ENCODE measurements at regions not wholly inside any gene's neighbourhood (a gene's known extent, or its start where the extent isn't known, plus 50 kb on each side); places are given as distances from the start of the nearest gene placed in this dataset.
"Not testable (repeated sequence)": the region's sequence is repeated elsewhere in the genome, so short reads cannot be mapped to it uniquely, and the experiment has no call there.

DNA sequence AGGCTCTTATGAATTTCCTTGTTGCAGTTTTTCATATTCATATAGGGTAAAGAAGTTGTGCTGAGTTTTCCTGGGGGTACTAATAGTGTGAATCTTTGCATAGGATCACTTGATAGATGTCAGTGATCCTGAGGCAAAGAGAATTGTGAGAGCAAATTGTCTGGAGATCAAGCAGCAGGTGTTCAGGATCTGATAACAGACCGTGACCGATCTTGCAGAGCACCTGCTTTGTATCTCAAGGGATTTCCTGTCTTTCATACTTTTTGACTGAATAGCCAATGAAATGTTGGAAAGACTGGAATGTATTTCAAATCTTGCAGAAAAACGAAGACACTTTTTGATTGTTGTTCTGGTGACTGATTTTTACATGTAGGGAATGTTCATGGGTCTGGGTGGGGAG, 914.5 kb downstream of the STIM2 start:
- no peaks in the 10 kb centered on the region for H3K36me3 ChIP-seq (ENCODE audit: control insufficient read depth, insufficient read depth, low read length)
- H3K4me1 ChIP-seq (ENCODE audit: control insufficient read depth, insufficient read depth, low read length): 0 out of 2 replicates have a peak, but pooled peaks cover 6% of the 10 kb centered on the region
- H3K9me3 ChIP-seq (ENCODE audit: control insufficient read depth, insufficient read depth, low read length): no peaks in the 10 kb centered on the region
- no peak overlapping the region for H3K27ac ChIP-seq (ENCODE audit: low read depth, low read length)
- H3K4me3 ChIP-seq (ENCODE audit: low read depth, low read length): no peak overlapping the region
- no peak overlapping the region for H3K9ac ChIP-seq (ENCODE audit: low read depth, low read length)
- no peaks in the 10 kb centered on the region for H3K27me3 ChIP-seq (ENCODE audit: control insufficient read depth, insufficient read depth, low read length)

DNA sequence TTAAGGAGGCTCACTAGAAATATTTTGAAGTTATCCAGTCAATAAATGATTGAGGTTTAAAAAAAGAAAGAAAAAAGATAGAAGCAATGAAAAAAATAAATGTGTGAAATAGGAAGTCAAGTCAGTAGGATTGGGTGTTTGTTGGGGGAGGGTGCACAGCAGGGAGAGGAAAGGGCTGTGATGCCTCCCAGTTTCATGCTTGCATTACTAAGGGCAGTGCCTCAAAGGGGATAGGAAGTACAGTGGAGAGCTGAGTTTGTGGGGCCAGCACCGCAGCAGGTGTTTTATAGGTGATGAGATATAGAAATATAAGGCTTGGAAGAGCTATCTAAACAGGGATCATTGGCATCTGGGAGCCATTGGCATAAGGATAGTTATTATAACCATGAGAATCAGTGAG, 919.2 kb downstream of the STIM2 start:
- H3K27ac ChIP-seq (ENCODE audit: low read depth, low read length): no peak overlapping the region
- no peak overlapping the region for H3K4me3 ChIP-seq (ENCODE audit: low read depth, low read length)
- H3K9me3 ChIP-seq (ENCODE audit: control insufficient read depth, insufficient read depth, low read length): no peaks in the 10 kb centered on the region
- H3K9ac ChIP-seq (ENCODE audit: low read depth, low read length): no peak overlapping the region
- no peaks in the 10 kb centered on the region for H3K27me3 ChIP-seq (ENCODE audit: control insufficient read depth, insufficient read depth, low read length)
- peaks cover 16% of the 10 kb centered on the region for H3K4me1 ChIP-seq (ENCODE audit: control insufficient read depth, insufficient read depth, low read length)
- no peaks in the 10 kb centered on the region for H3K36me3 ChIP-seq (ENCODE audit: control insufficient read depth, insufficient read depth, low read length)

DNA sequence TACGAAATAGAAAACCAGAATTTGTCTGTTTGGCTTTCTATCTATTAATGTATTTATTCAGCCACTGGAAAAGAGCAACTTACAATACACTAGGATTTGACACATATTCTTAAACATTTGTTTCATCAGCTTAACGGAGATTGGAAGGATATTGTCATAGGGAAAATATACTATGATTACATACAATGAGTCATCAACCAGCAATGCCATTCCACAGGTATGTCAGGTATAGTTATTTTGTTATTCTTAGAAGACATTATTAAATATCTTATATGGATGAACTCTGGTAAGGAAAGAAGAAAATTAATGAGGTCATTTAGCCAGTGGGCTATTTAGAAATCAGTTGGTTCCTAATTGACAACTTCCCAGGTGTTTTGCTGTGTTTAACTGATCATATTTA, 926.6 kb downstream of the STIM2 start:
- no peak overlapping the region for H3K27ac ChIP-seq (ENCODE audit: low read depth, low read length)
- no peaks in the 10 kb centered on the region for H3K4me1 ChIP-seq (ENCODE audit: control insufficient read depth, insufficient read depth, low read length)
- no peak overlapping the region for H3K9ac ChIP-seq (ENCODE audit: low read depth, low read length)
- no peak overlapping the region for H3K4me3 ChIP-seq (ENCODE audit: low read depth, low read length)
- no peaks in the 10 kb centered on the region for H3K9me3 ChIP-seq (ENCODE audit: control insufficient read depth, insufficient read depth, low read length)
- H3K36me3 ChIP-seq (ENCODE audit: control insufficient read depth, insufficient read depth, low read length): no peaks in the 10 kb centered on the region
- H3K27me3 ChIP-seq (ENCODE audit: control insufficient read depth, insufficient read depth, low read length): no peaks in the 10 kb centered on the region

DNA sequence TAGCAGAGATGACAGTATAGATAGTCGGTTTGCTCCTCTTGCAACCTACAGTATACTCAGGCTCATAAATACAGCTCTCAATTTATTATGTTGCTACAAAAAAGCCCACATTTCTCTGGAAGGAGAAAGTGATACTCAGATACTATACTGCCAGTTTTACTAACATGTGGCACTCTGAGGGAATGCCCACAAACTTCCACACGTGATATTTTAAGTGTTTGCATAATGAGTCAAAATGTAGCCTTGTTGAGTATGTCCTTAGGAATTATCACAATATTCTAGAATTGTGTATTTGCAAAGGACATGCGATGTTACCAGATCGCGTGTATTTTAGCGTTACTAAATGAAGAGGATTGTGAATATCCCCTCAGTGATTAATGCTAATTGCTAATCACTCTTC, 929.1 kb downstream of the STIM2 start:
- Histone ChIP-seq H3K9ac (ENCODE audit: low read depth, low read length) (no peak overlapping the region), H3K27ac (ENCODE audit: low read depth, low read length) (no peak overlapping the region), H3K4me1 (ENCODE audit: control insufficient read depth, insufficient read depth, low read length) (no peaks in the 10 kb centered on the region), H3K36me3 (ENCODE audit: control insufficient read depth, insufficient read depth, low read length) (no peaks in the 10 kb centered on the region), H3K4me3 (ENCODE audit: low read depth, low read length) (no peak overlapping the region), H3K27me3 (ENCODE audit: control insufficient read depth, insufficient read depth, low read length) (no peaks in the 10 kb centered on the region), H3K9me3 (ENCODE audit: control insufficient read depth, insufficient read depth, low read length) (no peaks in the 10 kb centered on the region)

DNA sequence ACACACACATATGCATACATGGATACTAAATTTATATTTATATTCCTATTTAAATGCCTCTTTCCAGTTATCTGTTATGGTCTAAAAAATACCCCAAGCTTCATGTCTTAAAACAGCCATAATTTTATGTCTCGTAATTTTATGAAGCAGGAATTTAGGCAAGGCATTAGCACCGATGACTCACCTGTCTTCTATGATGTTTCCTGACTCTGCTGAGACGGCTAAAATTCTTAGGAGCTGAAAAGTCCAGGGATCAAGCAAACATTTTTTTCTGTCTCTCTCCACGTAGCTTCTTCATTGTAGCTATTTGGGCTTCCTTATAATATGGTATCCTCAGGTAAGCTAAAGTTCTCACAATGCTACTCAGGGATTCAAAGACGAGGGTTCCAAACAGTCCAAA, 930.3 kb downstream of the STIM2 start:
- Histone ChIP-seq H3K27me3 (ENCODE audit: control insufficient read depth, insufficient read depth, low read length) (no peaks in the 10 kb centered on the region), H3K9ac (ENCODE audit: low read depth, low read length) (no peak overlapping the region), H3K27ac (ENCODE audit: low read depth, low read length) (no peak overlapping the region), H3K36me3 (ENCODE audit: control insufficient read depth, insufficient read depth, low read length) (no peaks in the 10 kb centered on the region), H3K4me3 (ENCODE audit: low read depth, low read length) (no peak overlapping the region), H3K4me1 (ENCODE audit: control insufficient read depth, insufficient read depth, low read length) (no peaks in the 10 kb centered on the region), H3K9me3 (ENCODE audit: control insufficient read depth, insufficient read depth, low read length) (no peaks in the 10 kb centered on the region)

DNA sequence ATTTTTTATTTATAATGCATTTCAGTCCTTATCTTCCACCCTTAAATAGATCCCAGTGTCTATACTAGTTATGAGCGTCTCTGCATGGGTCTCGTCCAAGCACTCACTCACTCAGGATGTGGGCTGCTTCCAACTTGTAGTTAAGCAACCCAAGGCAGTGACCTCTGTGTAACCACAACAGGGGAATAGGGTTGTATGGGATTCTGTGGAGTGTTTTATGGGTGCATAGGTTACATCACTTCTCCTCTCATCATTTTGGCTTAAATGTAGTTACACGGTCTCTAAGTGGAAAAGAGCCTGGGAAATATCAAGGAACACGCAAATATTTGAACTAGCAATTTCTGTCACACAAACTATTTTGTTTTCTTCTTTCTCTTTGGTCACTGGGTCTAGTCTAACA, 931.0 kb downstream of the STIM2 start:
- no peak overlapping the region for H3K27ac ChIP-seq (ENCODE audit: low read depth, low read length)
- no peaks in the 10 kb centered on the region for H3K27me3 ChIP-seq (ENCODE audit: control insufficient read depth, insufficient read depth, low read length)
- no peak overlapping the region for H3K9ac ChIP-seq (ENCODE audit: low read depth, low read length)
- no peaks in the 10 kb centered on the region for H3K4me1 ChIP-seq (ENCODE audit: control insufficient read depth, insufficient read depth, low read length)
- H3K9me3 ChIP-seq (ENCODE audit: control insufficient read depth, insufficient read depth, low read length): no peaks in the 10 kb centered on the region
- H3K4me3 ChIP-seq (ENCODE audit: low read depth, low read length): no peak overlapping the region
- no peaks in the 10 kb centered on the region for H3K36me3 ChIP-seq (ENCODE audit: control insufficient read depth, insufficient read depth, low read length)

DNA sequence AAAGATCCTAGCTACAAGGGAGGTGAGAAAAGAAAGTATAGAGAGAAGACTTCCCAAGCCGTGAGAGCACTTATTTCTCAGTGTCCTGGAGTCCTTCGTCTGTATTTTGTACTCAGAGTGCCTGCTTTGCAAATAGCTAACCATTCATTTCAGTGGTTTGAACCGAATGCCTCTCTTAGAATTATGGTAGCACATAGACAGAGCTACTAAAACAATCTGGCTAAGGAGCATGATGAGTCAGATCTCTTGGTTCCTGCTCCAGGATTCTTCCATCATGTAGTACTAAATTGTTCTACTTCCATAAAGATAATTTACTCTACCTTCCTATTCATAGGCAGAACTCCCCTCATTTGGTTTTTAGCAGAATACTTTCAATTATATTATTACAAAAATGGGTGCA, 946.6 kb downstream of the STIM2 start:
- Histone ChIP-seq H3K36me3 (ENCODE audit: control insufficient read depth, insufficient read depth, low read length) (no peaks in the 10 kb centered on the region), H3K27ac (ENCODE audit: low read depth, low read length) (no peak overlapping the region), H3K27me3 (ENCODE audit: control insufficient read depth, insufficient read depth, low read length) (no peaks in the 10 kb centered on the region), H3K4me3 (ENCODE audit: low read depth, low read length) (no peak overlapping the region), H3K9ac (ENCODE audit: low read depth, low read length) (no peak overlapping the region), H3K4me1 (ENCODE audit: control insufficient read depth, insufficient read depth, low read length) (no peaks in the 10 kb centered on the region), H3K9me3 (ENCODE audit: control insufficient read depth, insufficient read depth, low read length) (no peaks in the 10 kb centered on the region)

DNA sequence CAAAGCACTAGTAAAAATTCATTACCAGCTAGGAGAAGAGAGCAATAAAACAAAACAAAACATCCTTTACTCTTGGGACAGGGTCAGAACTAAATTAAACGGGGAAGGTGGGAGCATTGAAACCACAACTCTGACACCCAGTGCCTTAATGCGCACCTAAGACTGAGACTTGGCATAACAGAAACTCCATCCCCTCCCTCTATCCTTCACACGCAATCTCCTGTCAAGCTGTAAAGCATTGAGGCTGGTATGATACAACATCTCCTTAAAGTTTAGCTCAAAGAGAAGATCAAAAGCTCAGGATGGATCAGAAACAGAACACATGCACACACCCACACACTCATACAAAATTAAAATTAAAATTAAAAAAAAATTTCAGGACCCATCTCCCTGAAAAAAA, 951.3 kb downstream of the STIM2 start:
- H3K4me1 ChIP-seq (ENCODE audit: control insufficient read depth, insufficient read depth, low read length): no peaks in the 10 kb centered on the region
- H3K9me3 ChIP-seq (ENCODE audit: control insufficient read depth, insufficient read depth, low read length): peaks cover 1% of the 10 kb centered on the region
- H3K27me3 ChIP-seq (ENCODE audit: control insufficient read depth, insufficient read depth, low read length): no peaks in the 10 kb centered on the region
- H3K27ac ChIP-seq (ENCODE audit: low read depth, low read length): no peak overlapping the region
- no peak overlapping the region for H3K9ac ChIP-seq (ENCODE audit: low read depth, low read length)
- H3K4me3 ChIP-seq (ENCODE audit: low read depth, low read length): no peak overlapping the region
- no peaks in the 10 kb centered on the region for H3K36me3 ChIP-seq (ENCODE audit: control insufficient read depth, insufficient read depth, low read length)

DNA sequence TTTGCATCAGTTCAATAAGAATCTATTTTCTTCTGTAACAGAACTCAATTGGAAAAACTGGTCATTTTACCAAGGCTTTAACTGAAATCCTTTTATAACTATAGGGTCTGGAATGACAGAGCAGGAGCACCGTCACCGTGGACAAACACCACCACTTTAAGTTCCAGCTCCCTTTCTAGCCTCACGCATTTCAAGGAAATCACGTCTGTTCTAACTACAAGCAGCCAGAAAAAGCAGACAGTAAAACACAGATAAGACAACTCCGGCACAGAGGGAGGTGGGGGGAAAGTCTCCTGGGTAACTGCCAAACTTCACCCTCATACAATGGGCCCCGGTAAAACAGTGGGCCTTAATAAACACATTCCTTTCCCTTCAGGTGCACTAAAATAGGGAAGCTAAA, 952.6 kb downstream of the STIM2 start:
- not testable (repeated sequence) for H3K4me3 ChIP-seq (ENCODE audit: low read depth, low read length); H3K27me3 ChIP-seq (ENCODE audit: control insufficient read depth, insufficient read depth, low read length)
- H3K9me3 ChIP-seq (ENCODE audit: control insufficient read depth, insufficient read depth, low read length): peaks cover 14% of the 10 kb centered on the region

DNA sequence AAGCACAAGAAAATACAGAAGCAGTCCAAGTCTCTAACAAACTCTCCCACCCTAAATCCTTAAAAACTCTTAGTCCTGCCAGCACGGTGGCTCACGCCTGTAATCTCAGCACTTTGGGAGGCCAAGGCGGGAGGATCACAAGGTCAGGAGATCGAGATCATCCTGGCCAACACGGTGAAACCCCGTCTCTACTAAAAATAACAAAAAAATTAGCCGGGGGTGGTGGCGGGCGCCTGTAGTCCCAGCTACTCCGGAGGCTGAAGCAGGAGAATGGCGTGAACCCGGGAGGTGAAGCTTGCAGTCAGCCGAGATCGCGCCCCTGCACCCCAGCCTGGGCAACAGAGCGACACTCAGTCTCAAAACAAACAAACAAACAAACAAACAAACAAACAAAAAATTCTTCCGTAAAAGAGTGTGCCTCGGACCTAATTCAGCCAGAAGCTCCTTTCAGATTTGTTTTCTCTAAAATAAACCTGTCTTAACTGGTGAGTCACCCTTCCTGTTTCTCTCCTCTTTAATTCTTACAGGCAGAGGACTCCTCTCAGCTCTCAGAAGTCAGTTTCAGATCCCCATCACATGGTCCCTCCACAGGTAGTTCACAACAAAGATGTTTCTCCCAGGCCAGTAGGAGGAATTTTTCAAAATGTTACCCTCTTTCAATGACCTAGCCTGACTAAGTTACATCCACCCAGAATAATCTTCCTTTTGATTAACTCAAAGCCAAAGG, 953.2 kb downstream of the STIM2 start:
- H3K36me3 ChIP-seq (ENCODE audit: control insufficient read depth, insufficient read depth, low read length); H3K27ac ChIP-seq (ENCODE audit: low read depth, low read length); H3K27me3 ChIP-seq (ENCODE audit: control insufficient read depth, insufficient read depth, low read length); H3K4me3 ChIP-seq (ENCODE audit: low read depth, low read length); H3K4me1 ChIP-seq (ENCODE audit: control insufficient read depth, insufficient read depth, low read length); H3K9ac ChIP-seq (ENCODE audit: low read depth, low read length): not testable (repeated sequence)
- peaks cover 20% of the 10 kb centered on the region for H3K9me3 ChIP-seq (ENCODE audit: control insufficient read depth, insufficient read depth, low read length)

More for the DNA sequence above, 952.6 kb downstream of the STIM2 start:
- not testable (repeated sequence) for H3K9ac ChIP-seq (ENCODE audit: low read depth, low read length); H3K4me1 ChIP-seq (ENCODE audit: control insufficient read depth, insufficient read depth, low read length); H3K27ac ChIP-seq (ENCODE audit: low read depth, low read length); H3K36me3 ChIP-seq (ENCODE audit: control insufficient read depth, insufficient read depth, low read length)

DNA sequence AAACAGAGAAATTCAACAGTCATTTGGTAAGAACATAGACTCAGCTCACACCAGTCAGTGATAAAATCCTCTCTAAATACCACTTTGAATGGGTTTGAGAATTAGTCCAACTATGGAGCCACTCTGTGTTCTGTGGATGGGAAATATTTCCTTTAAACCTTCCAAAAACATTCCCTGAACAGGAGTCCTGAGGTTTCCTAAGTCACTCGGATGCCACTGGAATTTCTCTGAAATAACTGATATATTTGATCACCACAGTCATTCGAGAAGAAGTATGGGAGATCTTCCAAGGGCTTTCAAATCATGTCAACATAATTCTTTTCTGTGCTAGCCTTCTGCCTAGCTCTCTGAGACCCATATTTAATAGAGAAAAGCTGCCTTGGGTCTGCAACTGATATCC, 958.6 kb downstream of the STIM2 start:
- no peaks in the 10 kb centered on the region for H3K36me3 ChIP-seq (ENCODE audit: control insufficient read depth, insufficient read depth, low read length)
- H3K4me3 ChIP-seq (ENCODE audit: low read depth, low read length): no peak overlapping the region
- no peak overlapping the region for H3K27ac ChIP-seq (ENCODE audit: low read depth, low read length)
- no peak overlapping the region for H3K9ac ChIP-seq (ENCODE audit: low read depth, low read length)
- H3K9me3 ChIP-seq (ENCODE audit: control insufficient read depth, insufficient read depth, low read length): peaks cover 20% of the 10 kb centered on the region
- H3K27me3 ChIP-seq (ENCODE audit: control insufficient read depth, insufficient read depth, low read length): no peaks in the 10 kb centered on the region
- H3K4me1 ChIP-seq (ENCODE audit: control insufficient read depth, insufficient read depth, low read length): no peaks in the 10 kb centered on the region

Measured in HUES48 (cell line).